Astrocyte (in vitro differentiated cells and primary cell): ENCODE measurements at regions not wholly inside any gene's neighbourhood (a gene's known extent, or its start where the extent isn't known, plus 50 kb on each side); places are given as distances from the start of the nearest gene placed in this dataset.

Experiments
- CTCF ChIP-seq: IDR thresholded peaks from 2 replicates; pipeline ENCODE4 v1.5.1; 2011; ENCODE audit warnings: low read depth, mild to moderate bottlenecking, inconsistent platforms, low read length, moderate library complexity; ENCODE audit not compliant: insufficient read depth
- EZH2 ChIP-seq: IDR thresholded peaks from 2 replicates; pipeline ENCODE4 v1.6.1; 2012; ENCODE audit warnings: mild to moderate bottlenecking, low read length, inconsistent platforms; ENCODE audit not compliant: insufficient read depth

GRCh38 chr2:167424221-167424620 lies 535.9 kb downstream of the XIRP2 start:
- TF ChIP-seq CTCF = no peak
- no peak for TF ChIP-seq EZH2
